Lung (tissue), 11 donors: ENCODE measurements at regions not wholly inside any gene's neighbourhood (a gene's known extent, or its start where the extent isn't known, plus 50 kb on each side); places are given as distances from the start of the nearest gene placed in this dataset.
A peak's percentile ranks its signal among the peaks of the same experiment; 100 is the strongest.

Experiments used
- ATAC-seq: fragments of 200-7000 bp; cut with Tn5 transposase; one replicate; pipeline ENCODE4 v1.9.1; 2020; ENCODE audit warnings: moderate number of reproducible peaks; ENCODE audit not compliant: insufficient read depth, low FRiP score
- DNase-seq, 3 donors: peaks; one replicate each; pipeline ENCODE4 v3.0.0-alpha.2; 2013 to 2017
- H3K27ac ChIP-seq, 2 donors: one replicate each; pipeline ENCODE4 v1.5.1; 2013; ENCODE audit warnings: mild to moderate bottlenecking in 2 of 2, moderate library complexity in 2 of 2, control low read depth in 1 of 2, inconsistent platforms in 1 of 2, low read depth in 1 of 2, low read length in 1 of 2
- H3K27me3 ChIP-seq, 3 donors: one replicate each; pipeline ENCODE4 v1.5.1; 2013; ENCODE audit warnings: low read length in 2 of 3; ENCODE audit not compliant: control insufficient read depth in 3 of 3, insufficient read depth in 3 of 3
- H3K36me3 ChIP-seq, 4 donors: one replicate each; pipeline ENCODE4 v1.5.1; 2013; ENCODE audit warnings: low read length in 4 of 4, mild to moderate bottlenecking in 1 of 4, moderate library complexity in 1 of 4; ENCODE audit not compliant: control insufficient read depth in 4 of 4, insufficient read depth in 4 of 4
- H3K4me1 ChIP-seq, 5 donors: one replicate each; pipeline ENCODE4 v1.5.1; 2013; ENCODE audit warnings: low read length in 5 of 5, mild to moderate bottlenecking in 2 of 5, moderate library complexity in 1 of 5; ENCODE audit not compliant: control insufficient read depth in 5 of 5, insufficient read depth in 5 of 5
- H3K4me3 ChIP-seq: one replicate; pipeline ENCODE4 v1.5.1; 2013; ENCODE audit warnings: mild to moderate bottlenecking, control low read depth, moderate library complexity
- H3K9ac ChIP-seq, 2 donors: one replicate each; pipeline ENCODE4 v1.5.1; 2013; ENCODE audit warnings: low read length in 2 of 2, control low read depth in 1 of 2; ENCODE audit not compliant: insufficient read depth in 1 of 2
- H3K9me3 ChIP-seq, 4 donors: one replicate each; pipeline ENCODE4 v1.5.1; 2013; ENCODE audit warnings: low read length in 3 of 4, mild to moderate bottlenecking in 1 of 4, moderate library complexity in 1 of 4; ENCODE audit not compliant: control insufficient read depth in 4 of 4, insufficient read depth in 3 of 4
- CTCF ChIP-seq: IDR thresholded peaks from 2 replicates; pipeline ENCODE4 v1.5.1; 2012; ENCODE audit warnings: mild to moderate bottlenecking; ENCODE audit errors: control extremely low read depth, extremely low read depth
- WGBS, 2 donors: extraction: QIAGEN DNeasy Blood & Tissue Kit; methylation state at CpG; one replicate each; pipeline ENCODE4 v1.1.7; 2013; 5-methylcytosine and 5-hydroxymethylcytosine counted together
- donor health status: control.
- donor health status: control.
- donor health status: Bipolar disorder and iron deficiency.
- donor health status: healthy.
- donor health status: DM: yes; HTN: yes; CAD: no.

GRCh38 chr5:175162036-175162435 lies 281.9 kb downstream of the DRD1 start:
- Histone ChIP-seq H3K36me3 (no peaks in the 10 kb centered on the region), H3K9ac (no peak overlapping the region), H3K4me1 (peaks cover 0 to 8% (median 0%) of the 10 kb centered on the region in 5 donors), H3K9me3 (peaks cover 0 to 2% (median 0%) of the 10 kb centered on the region in 4 donors), H3K27ac (no peak overlapping the region), H3K27me3 (no peaks in the 10 kb centered on the region), H3K4me3 (no peak overlapping the region)
- TF ChIP-seq CTCF, result no peak
- ATAC-seq, result no peak
- whole genome bisulfite sequencing, 2 donors, result 71 to 82% methylated on average over 6 of the region's 6 CpGs
- DNase-seq, result no peak

GRCh38 chr5:175159956-175160355 lies 284.0 kb downstream of the DRD1 start:
- Histone ChIP-seq H3K9ac (no peak overlapping the region), H3K36me3 (no peaks in the 10 kb centered on the region), H3K27me3 (no peaks in the 10 kb centered on the region), H3K4me1 (peaks cover 0 to 2% (median 0%) of the 10 kb centered on the region in 5 donors), H3K27ac (no peak overlapping the region), H3K9me3 (peaks cover 0 to 2% (median 0%) of the 10 kb centered on the region in 4 donors), H3K4me3 (no peak overlapping the region)
- no peak for TF ChIP-seq CTCF
- 54 to 76% methylated on average over 3 of the region's 3 CpGs for WGBS, 2 donors
- ATAC-seq (no peak), DNase-seq (peak; percentile 35 to 72 (median 69))

GRCh38 chr5:175148636-175149172 lies 295.3 kb downstream of the DRD1 start:
- Histone ChIP-seq H3K27me3 (no peaks in the 10 kb centered on the region), H3K4me3 (no peak overlapping the region), H3K9ac (no peak overlapping the region), H3K27ac (no peak overlapping the region), H3K9me3 (peaks cover 2 to 14% (median 3%) of the 10 kb centered on the region in 4 donors), H3K36me3 (no peaks in the 10 kb centered on the region), H3K4me1 (peaks cover 0 to 2% (median 0%) of the 10 kb centered on the region in 5 donors)
- ATAC-seq (no peak), DNase-seq (peak; percentile 46 to 93 (median 90))
- no peak for TF ChIP-seq CTCF
- 78 to 87% methylated on average over 8 of the region's 8 CpGs for WGBS, 2 donors

- H3K9ac ChIP-seq, result no peak overlapping the region
- WGBS, 2 donors, result 81 to 88% methylated on average over 5 of the region's 5 CpGs
- no peaks in the 10 kb centered on the region for H3K27me3 ChIP-seq
- TF ChIP-seq CTCF, result no peak
- no peaks in the 10 kb centered on the region for H3K36me3 ChIP-seq
- peaks cover 0 to 2% (median 0%) of the 10 kb centered on the region in 5 donors for H3K4me1 ChIP-seq
- H3K9me3 ChIP-seq, result peaks cover 0 to 9% (median 2%) of the 10 kb centered on the region in 4 donors
- no peak overlapping the region for H3K4me3 ChIP-seq
- H3K27ac ChIP-seq, result no peak overlapping the region
- ATAC-seq (no peak), DNase-seq (no peak)
These were observed 297.2 kb downstream of the DRD1 start for GRCh38 chr5:175146733-175147132.
